C4-2B (cell line): ENCODE measurements at regions not wholly inside any gene's neighbourhood (a gene's known extent, or its start where the extent isn't known, plus 50 kb on each side); places are given as distances from the start of the nearest gene placed in this dataset.

Experiments used
- ZFX ChIP-seq: fragments of 450-650 bp; IDR thresholded peaks from 2 replicates; pipeline ENCODE4 v1.6.1; 2017
- TF ChIP-seq, protein P1 (sequence below): fragments of 450-650 bp; conservative IDR thresholded peaks from 2 replicates; pipeline ENCODE4 v1.5.1; 2017; ENCODE audit warnings: mild to moderate bottlenecking

DNA sequence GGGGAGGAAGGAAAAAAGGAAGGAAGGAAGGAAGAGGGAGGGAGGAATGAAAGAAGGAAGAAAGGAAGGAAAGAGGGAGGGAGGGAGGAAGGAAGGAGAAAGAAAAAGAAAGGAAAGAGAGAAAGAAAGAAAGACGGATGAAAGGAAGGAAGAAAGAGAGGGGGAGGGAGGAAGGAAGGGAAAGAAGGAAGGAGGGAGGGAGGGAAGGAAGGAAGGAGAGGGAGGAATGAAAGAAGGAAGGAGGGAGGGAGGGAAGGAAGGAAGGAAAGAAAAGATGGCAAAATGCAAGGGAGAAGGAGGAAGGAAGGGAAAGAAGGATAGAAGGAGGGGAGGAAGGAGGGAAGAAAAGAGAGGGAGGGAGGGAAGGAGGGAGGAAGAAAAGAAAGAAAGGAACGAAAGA lies 257.3 kb upstream of the C16orf82 start:
- TF ChIP-seq, protein P1, sequence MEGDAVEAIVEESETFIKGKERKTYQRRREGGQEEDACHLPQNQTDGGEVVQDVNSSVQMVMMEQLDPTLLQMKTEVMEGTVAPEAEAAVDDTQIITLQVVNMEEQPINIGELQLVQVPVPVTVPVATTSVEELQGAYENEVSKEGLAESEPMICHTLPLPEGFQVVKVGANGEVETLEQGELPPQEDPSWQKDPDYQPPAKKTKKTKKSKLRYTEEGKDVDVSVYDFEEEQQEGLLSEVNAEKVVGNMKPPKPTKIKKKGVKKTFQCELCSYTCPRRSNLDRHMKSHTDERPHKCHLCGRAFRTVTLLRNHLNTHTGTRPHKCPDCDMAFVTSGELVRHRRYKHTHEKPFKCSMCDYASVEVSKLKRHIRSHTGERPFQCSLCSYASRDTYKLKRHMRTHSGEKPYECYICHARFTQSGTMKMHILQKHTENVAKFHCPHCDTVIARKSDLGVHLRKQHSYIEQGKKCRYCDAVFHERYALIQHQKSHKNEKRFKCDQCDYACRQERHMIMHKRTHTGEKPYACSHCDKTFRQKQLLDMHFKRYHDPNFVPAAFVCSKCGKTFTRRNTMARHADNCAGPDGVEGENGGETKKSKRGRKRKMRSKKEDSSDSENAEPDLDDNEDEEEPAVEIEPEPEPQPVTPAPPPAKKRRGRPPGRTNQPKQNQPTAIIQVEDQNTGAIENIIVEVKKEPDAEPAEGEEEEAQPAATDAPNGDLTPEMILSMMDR, result no peak
- TF ChIP-seq ZFX, result no peak
